Nephron (organoid): ENCODE measurements at regions not wholly inside any gene's neighbourhood (a gene's known extent, or its start where the extent isn't known, plus 50 kb on each side); places are given as distances from the start of the nearest gene placed in this dataset.

Source experiments
- H3K27ac Mint-ChIP-seq, 3 experiments: 2 replicates each; pipeline ENCODE4 v1.8.0; 2020; ENCODE audit warnings: mixed read lengths in 3 of 3, mild to moderate bottlenecking in 2 of 3, moderate library complexity in 1 of 3
- H3K27me3 Mint-ChIP-seq: 2 replicates; pipeline ENCODE4 v1.8.0; 2021; ENCODE audit warnings: low read depth, mild to moderate bottlenecking, moderate library complexity, mixed read lengths
- H3K36me3 Mint-ChIP-seq: 2 replicates; pipeline ENCODE4 v1.8.0; 2020; ENCODE audit warnings: low read depth, mixed read lengths
- H3K4me1 Mint-ChIP-seq: 2 replicates; pipeline ENCODE4 v1.8.0; 2020; ENCODE audit warnings: mixed read lengths
- H3K4me3 Mint-ChIP-seq, 3 experiments: 2 replicates each; pipeline ENCODE4 v1.8.0; 2020; ENCODE audit warnings: mild to moderate bottlenecking in 3 of 3, mixed read lengths in 3 of 3, moderate library complexity in 2 of 3
- H3K9me3 Mint-ChIP-seq: 2 replicates; pipeline ENCODE4 v1.8.0; 2020; ENCODE audit warnings: mixed read lengths
- CTCF ChIP-seq, 3 experiments: fragments of 200-600 bp; sonication (generic); IDR thresholded peaks; one replicate each; pipeline ENCODE4 v1.5.0; 2021; ENCODE audit warnings: antibody characterized with exemption in 3 of 3; ENCODE audit not compliant: unreplicated experiment in 3 of 3

GRCh38 chr16:8260140-8260539 lies 330.2 kb downstream of the TMEM114 start:
- Mint-ChIP-seq H3K27me3 (peaks cover 5% of the 10 kb centered on the region), H3K4me1 (no peaks in the 10 kb centered on the region), H3K9me3 (no peaks in the 10 kb centered on the region), H3K27ac (no peak overlapping the region), H3K36me3 (no peaks in the 10 kb centered on the region), H3K4me3 (no peak overlapping the region)
- no peak for TF ChIP-seq CTCF (IDR thresholded peaks at IDR 0.05; ENCODE audit: unreplicated experiment in 3 of 3)

- no peaks in the 10 kb centered on the region for H3K4me1 Mint-ChIP-seq
- no peak overlapping the region for H3K27ac Mint-ChIP-seq
- peaks cover 5% of the 10 kb centered on the region for H3K27me3 Mint-ChIP-seq
- no peak for TF ChIP-seq CTCF (IDR thresholded peaks at IDR 0.05; ENCODE audit: unreplicated experiment in 3 of 3)
- H3K9me3 Mint-ChIP-seq, result no peaks in the 10 kb centered on the region
- no peak overlapping the region for H3K4me3 Mint-ChIP-seq
- H3K36me3 Mint-ChIP-seq, result no peaks in the 10 kb centered on the region
Observed at GRCh38 chr16:8258523-8258922, 331.8 kb downstream of the TMEM114 start.

- Mint-ChIP-seq H3K4me3 (no peak overlapping the region), H3K27ac (no peak overlapping the region), H3K4me1 (no peaks in the 10 kb centered on the region), H3K36me3 (no peaks in the 10 kb centered on the region), H3K27me3 (peaks cover 5% of the 10 kb centered on the region), H3K9me3 (no peaks in the 10 kb centered on the region)
- TF ChIP-seq CTCF (IDR thresholded peaks at IDR 0.05; ENCODE audit: unreplicated experiment in 3 of 3), result no peak
Observed at GRCh38 chr16:8257561-8257960, 332.8 kb downstream of the TMEM114 start.

- Mint-ChIP-seq H3K9me3 (no peaks in the 10 kb centered on the region), H3K4me1 (no peaks in the 10 kb centered on the region), H3K36me3 (no peaks in the 10 kb centered on the region), H3K27me3 (peaks cover 5% of the 10 kb centered on the region), H3K4me3 (no peak overlapping the region), H3K27ac (no peak overlapping the region)
- TF ChIP-seq CTCF (IDR thresholded peaks at IDR 0.05; ENCODE audit: unreplicated experiment in 3 of 3), result no peak
Observed at GRCh38 chr16:8254405-8254804, 335.9 kb downstream of the TMEM114 start.

GRCh38 chr16:8253718-8254117 lies 336.6 kb downstream of the TMEM114 start:
- H3K4me1 Mint-ChIP-seq, result no peaks in the 10 kb centered on the region
- no peak overlapping the region for H3K27ac Mint-ChIP-seq
- H3K4me3 Mint-ChIP-seq, result no peak overlapping the region
- H3K27me3 Mint-ChIP-seq, result peaks cover 5% of the 10 kb centered on the region
- no peaks in the 10 kb centered on the region for H3K36me3 Mint-ChIP-seq
- H3K9me3 Mint-ChIP-seq, result no peaks in the 10 kb centered on the region
- no peak for TF ChIP-seq CTCF (IDR thresholded peaks at IDR 0.05; ENCODE audit: unreplicated experiment in 3 of 3)

- Mint-ChIP-seq H3K4me1 (peaks cover 5% of the 10 kb centered on the region), H3K4me3 (no peak overlapping the region), H3K27me3 (no peaks in the 10 kb centered on the region), H3K27ac (no peak overlapping the region), H3K9me3 (no peaks in the 10 kb centered on the region), H3K36me3 (no peaks in the 10 kb centered on the region)
- no peak for TF ChIP-seq CTCF (IDR thresholded peaks at IDR 0.05; ENCODE audit: unreplicated experiment in 3 of 3)
Observed at GRCh38 chr16:8251727-8252126, 338.6 kb downstream of the TMEM114 start.
